Calu3 (cell line): ENCODE measurements at regions not wholly inside any gene's neighbourhood (a gene's known extent, or its start where the extent isn't known, plus 50 kb on each side); places are given as distances from the start of the nearest gene placed in this dataset.

Experiments
- BruUV-seq: library from RNA; stranded (reverse); fragments of 400-500 nt; replicated peaks from 2 replicates; lab custom pipeline; 2021; lab: Mats Ljungman, UMichigan
- CTCF ChIA-PET: fragments of 300-600 bp; sonication (Branson Sonifier 250); formaldehyde crosslinking; loops from one replicate; lab custom pipeline; 2022; ENCODE audit warnings: antibody characterized with exemption; lab: Charles Lee
- DNase-seq: peaks from one replicate; pipeline ENCODE4 v3.0.0; 2022
- H3K27ac Mint-ChIP-seq: one replicate; pipeline ENCODE4 v1.8.0; 2022; ENCODE audit warnings: mixed read lengths; ENCODE audit not compliant: unreplicated experiment
- H3K27me3 Mint-ChIP-seq: one replicate; pipeline ENCODE4 v1.8.0; 2022; ENCODE audit warnings: mixed read lengths; ENCODE audit not compliant: unreplicated experiment
- H3K36me3 Mint-ChIP-seq: one replicate; pipeline ENCODE4 v1.8.0; 2022; ENCODE audit warnings: mild to moderate bottlenecking, moderate library complexity, mixed read lengths; ENCODE audit not compliant: insufficient read depth, unreplicated experiment
- H3K4me1 Mint-ChIP-seq: one replicate; pipeline ENCODE4 v1.8.0; 2022; ENCODE audit warnings: mild to moderate bottlenecking, low read depth, mixed read lengths; ENCODE audit not compliant: unreplicated experiment
- H3K4me3 Mint-ChIP-seq: one replicate; pipeline ENCODE4 v1.8.0; 2022; ENCODE audit warnings: mild to moderate bottlenecking, low read depth, moderate library complexity, mixed read lengths; ENCODE audit not compliant: unreplicated experiment
- H3K9me3 Mint-ChIP-seq: one replicate; pipeline ENCODE4 v1.8.0; 2022; ENCODE audit warnings: low read depth, mixed read lengths; ENCODE audit not compliant: unreplicated experiment
- intact Hi-C: fragments of 100-400 bp; cut with micrococcal nuclease; formaldehyde crosslinking; loops from one replicate; pipeline ENCODE4 v1.10.0; 2022; ENCODE audit not compliant: unreplicated experiment
- TF ChIP-seq, protein P1 (sequence below): fragments of 200-600 bp; IDR thresholded peaks from one replicate; pipeline ENCODE4 v1.8.0; 2022; ENCODE audit warnings: antibody characterized with exemption; ENCODE audit not compliant: unreplicated experiment

GRCh38 chr10:108410236-108410635, 1245.7 kb upstream of the SORCS1 start:
- Mint-ChIP-seq H3K27me3 (no peaks in the 10 kb centered on the region), H3K27ac (no peak overlapping the region), H3K36me3 (no peaks in the 10 kb centered on the region), H3K4me3 (no peak overlapping the region), H3K4me1 (no peaks in the 10 kb centered on the region), H3K9me3 (peaks cover 5% of the 10 kb centered on the region)
- BruUV-seq = no TSS peak
- intact Hi-C loops = no loop called here
- TF ChIP-seq, protein P1, sequence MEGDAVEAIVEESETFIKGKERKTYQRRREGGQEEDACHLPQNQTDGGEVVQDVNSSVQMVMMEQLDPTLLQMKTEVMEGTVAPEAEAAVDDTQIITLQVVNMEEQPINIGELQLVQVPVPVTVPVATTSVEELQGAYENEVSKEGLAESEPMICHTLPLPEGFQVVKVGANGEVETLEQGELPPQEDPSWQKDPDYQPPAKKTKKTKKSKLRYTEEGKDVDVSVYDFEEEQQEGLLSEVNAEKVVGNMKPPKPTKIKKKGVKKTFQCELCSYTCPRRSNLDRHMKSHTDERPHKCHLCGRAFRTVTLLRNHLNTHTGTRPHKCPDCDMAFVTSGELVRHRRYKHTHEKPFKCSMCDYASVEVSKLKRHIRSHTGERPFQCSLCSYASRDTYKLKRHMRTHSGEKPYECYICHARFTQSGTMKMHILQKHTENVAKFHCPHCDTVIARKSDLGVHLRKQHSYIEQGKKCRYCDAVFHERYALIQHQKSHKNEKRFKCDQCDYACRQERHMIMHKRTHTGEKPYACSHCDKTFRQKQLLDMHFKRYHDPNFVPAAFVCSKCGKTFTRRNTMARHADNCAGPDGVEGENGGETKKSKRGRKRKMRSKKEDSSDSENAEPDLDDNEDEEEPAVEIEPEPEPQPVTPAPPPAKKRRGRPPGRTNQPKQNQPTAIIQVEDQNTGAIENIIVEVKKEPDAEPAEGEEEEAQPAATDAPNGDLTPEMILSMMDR = no peak
- no peak for DNase-seq
- CTCF ChIA-PET = no interaction called here

DNA sequence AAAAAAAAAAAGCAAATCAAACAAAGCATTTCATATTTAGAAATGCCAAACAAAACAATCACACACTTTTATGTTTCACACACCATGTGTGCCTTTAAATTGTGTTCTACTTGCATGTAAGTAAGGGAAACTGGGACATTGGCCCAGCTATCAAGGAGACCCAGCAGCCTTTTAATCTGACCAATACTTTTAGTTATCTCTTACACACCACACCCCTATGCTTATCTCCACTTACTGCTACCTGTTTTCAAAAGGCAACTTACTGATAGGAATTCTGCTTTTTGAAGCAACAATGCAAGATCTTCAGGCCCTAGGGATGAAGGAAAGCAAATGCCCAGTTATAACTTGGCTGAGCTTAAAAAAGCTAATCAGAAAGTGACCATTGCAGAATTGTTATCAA, 1244.8 kb upstream of the SORCS1 start:
- peaks cover 10% of the 10 kb centered on the region for H3K9me3 Mint-ChIP-seq
- TF ChIP-seq, protein P1 = no peak
- intact Hi-C loops = no loop called here
- H3K4me3 Mint-ChIP-seq = no peak overlapping the region
- no TSS peak for BruUV-seq
- DNase-seq = no peak
- H3K27ac Mint-ChIP-seq = no peak overlapping the region
- no peaks in the 10 kb centered on the region for H3K27me3 Mint-ChIP-seq
- CTCF ChIA-PET = no interaction called here
- no peaks in the 10 kb centered on the region for H3K4me1 Mint-ChIP-seq
- H3K36me3 Mint-ChIP-seq = no peaks in the 10 kb centered on the region

- intact Hi-C loops = no loop called here
- CTCF ChIA-PET = no interaction called here
- H3K9me3 Mint-ChIP-seq = peaks cover 7% of the 10 kb centered on the region
- H3K27ac Mint-ChIP-seq = no peak overlapping the region
- H3K4me3 Mint-ChIP-seq = no peak overlapping the region
- TF ChIP-seq, protein P1 = no peak
- DNase-seq = no peak
- BruUV-seq = no TSS peak
- no peaks in the 10 kb centered on the region for H3K36me3 Mint-ChIP-seq
- no peaks in the 10 kb centered on the region for H3K27me3 Mint-ChIP-seq
- H3K4me1 Mint-ChIP-seq = no peaks in the 10 kb centered on the region
Observed at GRCh38 chr10:108404155-108404554, 1239.6 kb upstream of the SORCS1 start.

- no TSS peak for BruUV-seq
- Mint-ChIP-seq H3K27me3 (no peaks in the 10 kb centered on the region), H3K9me3 (peaks cover 4% of the 10 kb centered on the region), H3K4me3 (no peak overlapping the region), H3K4me1 (no peaks in the 10 kb centered on the region), H3K27ac (no peak overlapping the region), H3K36me3 (no peaks in the 10 kb centered on the region)
- DNase-seq = no peak
- TF ChIP-seq, protein P1 = no peak
- CTCF ChIA-PET = no interaction called here
- intact Hi-C loops = no loop called here
Observed at GRCh38 chr10:108399465-108399864, 1235.0 kb upstream of the SORCS1 start.

- H3K4me1 Mint-ChIP-seq = no peaks in the 10 kb centered on the region
- no peak for DNase-seq
- intact Hi-C loops = no loop called here
- H3K36me3 Mint-ChIP-seq = no peaks in the 10 kb centered on the region
- H3K27ac Mint-ChIP-seq = no peak overlapping the region
- BruUV-seq = no TSS peak
- CTCF ChIA-PET = no interaction called here
- TF ChIP-seq, protein P1 = no peak
- peaks cover 2% of the 10 kb centered on the region for H3K9me3 Mint-ChIP-seq
- H3K4me3 Mint-ChIP-seq = no peak overlapping the region
- H3K27me3 Mint-ChIP-seq = no peaks in the 10 kb centered on the region
Observed at GRCh38 chr10:108393089-108393488, 1228.6 kb upstream of the SORCS1 start.
